Stimulated activated CD4-positive, alpha-beta T cell treated with anti-CD3 and anti-CD28 coated beads, TNF-alpha, amount 100 ng/mL, for 48 hours (primary cell): ENCODE measurements at regions not wholly inside any gene's neighbourhood (a gene's known extent, or its start where the extent isn't known, plus 50 kb on each side); places are given as distances from the start of the nearest gene placed in this dataset.

Source experiments
- DNase-seq, 3 donors: peaks; one replicate each; pipeline ENCODE4 v3.0.0-alpha.2; 2020; ENCODE audit warnings: low read depth in 3 of 3

- DNase-seq, result no peak
Observed at GRCh38 chr2:789529-789928, 112.3 kb upstream of the TMEM18 start.

- no peak for DNase-seq
Observed at GRCh38 chr2:788227-789032, 111.2 kb upstream of the TMEM18 start.

DNA sequence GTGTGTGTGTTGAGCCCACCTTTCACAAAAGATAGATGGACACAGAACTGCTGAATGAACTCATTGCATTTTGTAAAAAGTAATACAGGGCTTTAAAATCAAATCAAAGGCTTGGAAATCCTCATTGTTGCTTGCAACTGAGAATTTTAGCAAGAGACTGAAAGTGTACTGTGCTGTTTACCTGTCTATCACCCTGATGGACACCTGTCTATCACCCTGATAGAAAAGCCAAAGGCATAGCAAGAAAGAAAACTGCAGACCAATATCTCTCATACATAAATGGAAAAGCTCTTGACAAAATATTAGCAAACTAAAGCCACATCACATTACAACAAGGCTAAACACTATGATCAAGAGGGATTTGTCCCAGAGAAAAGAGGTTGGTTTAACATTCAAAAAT is 107.5 kb upstream of the TMEM18 start:
- DNase-seq, result no peak

DNA sequence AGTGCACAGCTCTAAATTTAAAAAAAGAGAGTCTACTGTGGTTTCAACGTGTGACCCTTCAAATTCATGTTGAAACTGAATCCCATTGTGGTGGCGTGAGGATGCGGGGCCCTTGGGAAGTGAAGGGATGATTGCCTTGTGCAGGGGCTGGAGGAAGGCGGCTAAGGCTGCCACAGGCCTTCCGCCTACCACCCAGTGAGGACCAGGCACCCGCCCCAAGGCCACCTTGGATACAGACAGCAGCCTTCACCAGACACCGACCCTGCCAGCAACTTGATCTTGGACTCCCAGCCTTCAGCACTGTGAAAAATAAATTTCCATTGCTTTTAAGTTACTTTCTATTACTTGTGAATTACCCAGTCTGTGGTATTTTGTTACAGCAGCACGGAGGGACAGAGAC is 103.4 kb upstream of the TMEM18 start:
- DNase-seq, result no peak

DNA sequence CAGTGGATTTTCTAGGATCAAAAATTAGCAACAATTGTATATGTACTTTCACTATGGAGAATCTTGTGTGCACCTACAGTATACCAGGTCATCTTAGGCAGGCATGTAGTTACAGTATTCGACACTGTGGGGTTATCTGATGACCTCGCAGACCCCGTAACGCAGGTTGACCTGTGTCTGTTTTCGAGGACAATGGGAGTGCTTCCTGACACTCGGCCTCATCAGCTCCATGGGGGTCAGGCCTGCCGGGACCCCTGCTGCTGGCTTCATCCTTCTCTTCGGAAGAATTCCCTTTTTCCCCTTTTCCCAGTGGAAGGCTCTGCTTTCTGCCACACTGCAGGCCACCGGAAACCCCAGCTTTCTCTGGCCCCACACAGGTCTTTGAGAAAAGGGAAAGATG is 102.8 kb upstream of the TMEM18 start:
- no peak for DNase-seq

DNA sequence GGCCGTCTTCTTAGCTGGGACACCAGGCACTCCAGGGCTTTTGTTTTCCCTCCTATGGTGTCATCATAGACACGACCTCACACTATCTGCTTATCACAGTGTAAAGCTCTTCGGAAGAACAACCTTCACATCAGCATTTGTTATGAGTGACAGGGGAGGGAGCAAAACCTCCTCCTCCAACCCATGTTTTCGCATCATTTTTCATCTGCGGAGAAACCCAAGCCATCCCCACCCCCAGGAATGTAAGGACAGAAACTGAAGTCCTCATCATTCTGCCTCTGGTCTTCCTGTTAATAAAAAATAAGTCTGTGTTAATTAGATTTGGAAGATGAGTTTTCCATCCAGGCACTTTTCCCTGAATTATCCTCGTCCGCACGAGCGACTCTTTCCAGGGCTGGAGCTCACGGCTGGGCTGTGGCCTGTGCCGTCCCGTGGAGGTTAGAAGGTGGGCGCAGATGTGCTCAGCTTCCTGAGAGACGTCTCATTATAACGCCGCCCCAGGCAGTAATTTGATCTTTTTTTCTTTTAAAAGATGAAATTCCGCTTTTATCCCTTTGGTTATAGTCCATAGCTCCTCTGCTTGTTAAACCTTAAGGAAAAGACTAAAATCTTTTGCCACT is 101.6 kb upstream of the TMEM18 start:
- no peak for DNase-seq

DNA sequence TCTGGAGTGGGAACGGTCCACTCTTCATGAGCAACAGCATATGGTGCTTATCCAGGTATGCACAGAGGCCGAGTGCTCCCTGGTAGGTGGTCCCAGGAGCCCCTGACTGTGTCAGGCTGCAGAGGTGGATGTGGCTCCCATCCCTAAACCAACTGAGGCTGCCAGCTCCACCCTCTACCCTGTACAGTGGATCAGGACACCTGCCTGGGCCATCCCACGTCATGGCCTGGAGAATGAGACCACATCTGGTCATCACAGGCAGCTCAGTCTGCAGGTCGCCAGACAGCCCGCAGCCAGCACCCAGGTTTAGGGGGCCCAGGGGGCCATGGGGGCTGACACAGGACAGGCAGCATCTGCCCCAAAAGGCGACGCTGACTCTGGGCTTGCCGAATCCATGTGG is 100.3 kb upstream of the TMEM18 start:
- DNase-seq, result no peak

- no peak for DNase-seq
Observed at GRCh38 chr2:777051-777450, 99.8 kb upstream of the TMEM18 start.

DNA sequence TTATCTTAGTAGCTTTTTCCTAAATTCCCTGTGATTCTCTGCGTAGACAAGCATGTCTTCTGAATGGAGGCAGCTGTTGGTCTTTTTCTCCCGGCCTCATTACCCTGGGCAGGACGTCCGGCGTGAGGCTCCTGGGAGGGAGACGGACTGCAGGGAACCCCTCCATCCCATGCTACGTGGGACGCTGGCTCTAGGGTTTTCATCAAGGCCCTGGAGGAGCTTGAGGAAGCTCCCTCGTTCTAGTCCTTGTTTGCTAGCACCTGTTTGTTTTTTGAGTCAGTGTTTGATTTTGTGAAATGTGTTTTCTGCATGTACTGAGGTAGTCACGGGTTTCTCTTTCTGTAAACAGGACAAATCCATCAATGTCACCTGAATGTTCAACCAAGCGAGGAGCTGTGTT is 99.3 kb upstream of the TMEM18 start:
- no peak for DNase-seq

DNA sequence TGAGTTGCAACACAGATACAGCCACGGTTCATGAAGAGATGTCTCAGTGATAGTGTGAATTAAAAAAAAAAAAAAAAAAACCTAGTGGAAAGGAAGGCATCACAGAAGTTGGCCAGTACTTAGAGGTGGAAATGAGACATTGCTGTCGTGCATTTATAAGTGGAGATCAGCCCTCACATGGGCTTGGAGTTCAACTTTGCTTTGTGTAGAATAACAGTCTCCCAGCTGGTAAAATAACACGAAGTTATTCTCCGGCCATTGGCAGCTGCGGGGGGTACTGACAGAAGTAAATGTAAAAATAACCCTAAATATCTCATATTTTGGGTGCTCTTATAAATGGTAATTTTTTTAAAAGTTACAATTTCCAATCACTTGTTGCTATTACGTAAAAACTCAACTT is 98.8 kb upstream of the TMEM18 start:
- no peak for DNase-seq

DNA sequence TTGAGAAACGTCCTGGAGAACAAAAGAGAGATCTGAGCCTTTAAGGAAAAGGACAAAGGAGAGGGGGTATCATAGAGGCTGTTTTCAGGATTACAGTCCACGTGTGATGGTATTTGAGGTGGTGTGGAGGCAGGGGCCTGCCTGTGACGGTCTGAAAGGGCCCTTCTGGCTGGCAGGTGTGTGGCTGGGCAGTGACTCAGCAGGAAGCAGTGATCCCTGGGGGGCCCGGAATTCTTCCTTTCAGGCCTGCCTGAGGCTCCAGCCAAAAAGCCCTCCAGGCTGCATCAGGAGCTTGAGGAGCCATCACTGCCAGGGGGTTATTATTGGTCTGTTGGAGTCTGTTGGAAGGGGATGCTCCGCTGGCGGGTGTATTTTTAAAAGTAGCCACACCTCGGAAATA is 97.2 kb upstream of the TMEM18 start:
- DNase-seq, result no peak

GRCh38 chr2:773256-774160 is 96.3 kb upstream of the TMEM18 start:
- no peak for DNase-seq

DNA sequence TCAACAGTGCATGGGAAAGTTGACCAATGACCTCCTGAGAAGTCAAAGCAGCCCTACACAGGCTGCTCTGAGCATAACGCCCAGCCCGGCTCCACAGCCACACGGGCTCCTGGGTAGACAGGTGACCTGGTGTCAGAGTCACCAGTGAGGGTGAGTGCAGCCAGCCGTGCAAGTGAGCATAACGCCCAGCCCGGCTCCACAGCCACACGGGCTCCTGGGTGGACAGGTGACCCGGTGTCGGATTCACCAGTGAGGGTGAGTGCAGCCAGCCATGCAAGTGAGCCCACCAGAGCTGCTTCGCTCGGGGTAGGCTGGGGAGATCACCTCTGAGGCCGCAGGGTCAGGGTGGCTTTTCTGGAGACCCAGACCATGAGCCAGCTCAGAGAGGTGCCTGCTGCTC is 94.3 kb upstream of the TMEM18 start:
- no peak for DNase-seq

- DNase-seq, result no peak
Observed at GRCh38 chr2:770776-771175, 93.6 kb upstream of the TMEM18 start.

GRCh38 chr2:769771-770170 is 92.6 kb upstream of the TMEM18 start:
- no peak for DNase-seq

DNA sequence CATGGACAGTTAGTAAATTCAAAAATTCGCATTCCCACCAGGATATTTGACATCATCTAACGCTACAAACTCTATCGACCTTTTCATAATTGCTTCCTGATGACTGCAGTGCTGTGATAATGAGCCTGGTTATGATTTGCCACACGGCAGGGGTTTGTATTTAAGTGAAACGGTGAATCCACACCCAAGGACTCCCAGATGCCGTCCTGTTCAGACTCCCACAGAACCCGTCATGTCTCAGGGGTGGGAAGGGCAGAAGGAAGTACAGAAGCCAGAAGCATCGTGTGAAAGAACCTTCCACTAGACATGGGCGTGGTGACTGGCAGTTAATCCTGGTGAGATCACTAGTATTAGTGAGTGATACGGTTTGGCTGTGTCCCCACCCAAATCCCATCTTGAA is 91.2 kb upstream of the TMEM18 start:
- no peak for DNase-seq

DNA sequence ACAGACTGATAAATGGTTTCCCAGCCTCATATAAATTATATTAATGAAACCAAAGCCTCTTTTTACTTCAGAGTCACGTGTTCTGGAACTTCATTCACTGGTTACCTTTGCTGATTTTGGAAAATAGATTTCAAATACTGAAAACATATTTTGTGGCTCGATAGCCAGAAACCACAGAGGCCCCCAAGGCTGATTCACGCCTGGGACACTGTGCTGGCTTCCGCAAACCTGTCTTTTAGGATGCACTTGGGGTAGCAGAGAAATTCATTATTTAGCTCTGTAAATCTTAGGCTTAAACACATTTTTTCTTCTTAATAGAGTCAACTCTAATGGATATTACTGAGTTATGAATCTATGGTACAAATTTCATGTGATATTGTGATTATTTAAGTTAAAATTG is 90.7 kb upstream of the TMEM18 start:
- DNase-seq, result no peak

GRCh38 chr2:767440-767839 is 90.2 kb upstream of the TMEM18 start:
- no peak for DNase-seq

DNA sequence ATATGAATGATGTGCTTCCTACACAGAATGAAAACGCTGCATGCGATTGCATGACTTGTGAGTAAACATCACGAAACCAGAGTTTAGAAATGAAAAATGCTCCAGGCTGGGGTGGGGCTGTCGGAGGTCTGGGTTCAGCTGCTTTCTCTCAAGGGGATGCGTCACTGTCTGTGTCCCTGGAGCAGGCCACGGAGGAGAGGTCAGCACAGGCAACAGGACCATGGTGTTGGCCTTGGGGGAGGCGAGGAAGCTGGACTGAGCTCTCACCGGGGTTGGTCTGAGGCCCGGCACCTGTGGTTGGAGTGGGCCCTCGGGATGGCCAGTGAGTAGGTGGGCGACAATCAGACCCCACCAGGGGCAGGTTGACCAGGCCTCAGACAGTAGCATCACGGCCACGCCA is 89.0 kb upstream of the TMEM18 start:
- no peak for DNase-seq

- no peak for DNase-seq
Observed at GRCh38 chr2:765369-765768, 88.2 kb upstream of the TMEM18 start.

DNA sequence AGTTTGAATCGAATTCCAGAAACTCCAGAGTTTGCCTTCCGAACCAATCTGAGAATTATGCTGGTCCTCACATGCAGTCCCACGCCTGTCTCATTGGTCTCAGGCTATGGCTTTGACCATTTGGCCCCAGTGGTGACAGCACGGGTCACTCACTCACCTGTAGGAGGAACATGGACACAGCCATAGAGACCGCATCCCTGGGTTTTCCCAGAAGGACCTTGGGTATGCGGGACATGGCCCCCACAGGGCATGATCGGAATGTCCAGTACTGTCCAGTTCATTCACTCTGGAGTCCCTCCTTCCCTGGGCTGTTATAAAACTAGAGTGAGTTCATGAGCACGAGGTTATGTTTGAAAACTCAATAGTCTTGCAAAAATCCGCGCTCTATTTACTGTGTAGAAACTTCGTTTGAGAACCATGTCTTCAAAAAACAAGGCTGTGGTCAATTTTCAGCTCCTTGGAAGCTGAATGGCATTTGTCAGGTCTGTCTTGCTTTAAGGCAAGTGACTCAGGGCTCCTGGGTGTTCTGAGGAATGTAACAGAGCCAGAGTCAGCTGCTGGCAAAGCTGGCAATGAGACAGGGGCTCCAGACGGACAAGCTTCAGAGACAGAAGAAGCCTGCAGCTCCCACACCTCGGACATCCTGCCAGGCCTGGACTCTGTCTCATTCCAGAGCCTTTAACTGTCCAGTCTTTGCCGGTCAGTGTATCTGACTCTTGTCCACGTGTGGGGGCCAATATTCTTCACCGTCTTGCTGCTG is 86.7 kb upstream of the TMEM18 start:
- DNase-seq, result no peak

DNA sequence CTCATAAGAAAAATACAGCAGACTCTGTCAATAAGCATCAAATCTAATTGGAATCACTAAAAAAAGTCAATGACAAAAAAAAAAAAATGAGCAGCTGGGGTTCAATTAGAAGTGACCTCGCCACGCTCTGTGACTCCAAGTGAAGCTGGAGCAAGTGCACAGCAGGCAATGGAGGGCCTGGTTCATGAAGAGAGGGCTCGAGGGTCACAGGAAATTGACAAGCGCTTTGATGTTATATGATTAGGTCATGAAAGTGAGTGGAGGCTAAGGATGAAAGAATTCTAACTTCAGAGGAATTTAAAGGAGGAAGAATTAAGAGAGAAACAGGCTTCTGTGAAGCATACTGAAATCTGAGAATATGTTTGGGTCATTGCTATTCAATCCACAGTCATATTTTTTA is 85.4 kb upstream of the TMEM18 start:
- no peak for DNase-seq
